GM19328 (cell line): ENCODE measurements at regions not wholly inside any gene's neighbourhood (a gene's known extent, or its start where the extent isn't known, plus 50 kb on each side); places are given as distances from the start of the nearest gene placed in this dataset.

Experiments used
- ATAC-seq: cut with Tn5 transposase; IDR thresholded peaks from one replicate; pipeline ENCODE4 v1.9.1; 2021; ENCODE audit warnings: mild to moderate bottlenecking, moderate library complexity; ENCODE audit not compliant: unreplicated experiment

DNA sequence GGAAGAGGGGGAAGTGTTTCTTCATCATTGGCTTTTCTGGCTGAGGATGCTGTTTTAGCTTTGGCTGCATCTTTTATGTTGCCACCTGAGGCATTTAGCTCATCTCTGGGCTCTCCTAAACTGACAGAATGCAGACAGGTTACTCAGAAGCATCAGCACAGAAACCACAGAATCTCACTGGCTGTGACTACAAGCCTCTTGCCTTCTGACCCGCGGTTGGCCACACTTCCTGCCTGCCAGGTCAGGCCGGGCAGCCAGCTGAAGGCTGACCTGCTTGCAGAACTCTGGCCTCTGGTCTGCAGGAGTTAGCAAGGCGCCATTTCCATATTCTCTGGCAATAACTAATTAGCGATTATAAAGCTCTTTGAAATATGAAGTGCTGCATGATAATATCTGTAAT lies 366.5 kb downstream of the MID1IP1 start:
- no peak for ATAC-seq

DNA sequence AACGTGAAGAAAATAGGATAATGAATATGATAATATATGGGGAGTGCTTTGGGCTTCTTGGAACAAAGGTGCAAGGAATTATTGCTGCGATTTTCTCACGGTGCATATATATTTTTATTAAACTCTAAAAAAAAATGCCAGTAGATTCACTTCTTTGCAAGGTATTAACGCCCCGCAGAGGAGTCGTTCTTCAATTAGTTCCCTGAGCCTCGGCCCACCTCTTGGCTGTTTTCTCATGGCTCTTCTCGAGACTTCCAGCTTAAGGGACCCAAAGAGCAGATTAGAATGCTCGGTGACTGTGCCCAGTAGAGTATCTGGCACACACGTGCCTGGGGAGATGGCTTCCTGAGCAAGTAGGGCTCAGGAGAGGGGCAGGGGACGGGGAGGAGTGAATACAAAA lies 367.4 kb downstream of the MID1IP1 start:
- no peak for ATAC-seq

DNA sequence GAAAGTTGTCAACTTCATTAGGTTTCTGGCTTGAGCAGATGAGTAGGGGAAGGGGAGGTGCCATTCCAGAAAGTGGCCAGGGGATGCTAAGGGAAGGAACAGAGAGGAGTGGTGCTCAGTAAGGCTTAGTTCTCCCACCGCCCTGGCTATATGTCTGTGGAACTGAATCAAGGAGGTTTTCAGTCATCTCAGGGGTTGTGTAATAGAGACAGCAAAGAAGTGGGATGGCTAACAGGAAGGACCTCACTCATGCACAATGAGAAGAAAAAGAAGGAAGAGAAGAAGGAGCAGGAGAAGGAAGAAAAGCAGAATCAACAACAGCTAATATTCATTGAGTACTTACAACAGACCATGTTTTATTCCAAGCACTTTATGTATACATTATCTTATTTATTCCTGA lies 368.7 kb downstream of the MID1IP1 start:
- no peak for ATAC-seq

DNA sequence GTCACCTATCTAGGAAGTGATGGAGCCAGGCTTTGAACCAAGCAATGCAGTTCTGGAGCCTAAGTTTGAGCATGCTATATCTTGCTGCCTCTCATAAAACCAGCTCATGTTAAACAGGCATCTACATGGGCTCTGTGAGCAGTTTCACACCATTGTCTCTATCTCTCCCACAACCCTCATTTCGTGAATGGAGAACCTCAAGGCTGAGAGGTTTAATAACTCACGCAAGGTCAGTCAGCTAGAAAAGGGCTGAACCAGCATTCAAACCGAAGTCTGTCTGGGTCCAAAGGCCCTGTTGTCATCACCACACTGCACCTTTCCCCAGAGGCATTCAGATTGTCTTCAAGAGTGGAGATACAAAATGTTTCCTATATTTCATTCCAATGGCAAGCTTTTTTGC lies 369.2 kb downstream of the MID1IP1 start:
- no peak for ATAC-seq

DNA sequence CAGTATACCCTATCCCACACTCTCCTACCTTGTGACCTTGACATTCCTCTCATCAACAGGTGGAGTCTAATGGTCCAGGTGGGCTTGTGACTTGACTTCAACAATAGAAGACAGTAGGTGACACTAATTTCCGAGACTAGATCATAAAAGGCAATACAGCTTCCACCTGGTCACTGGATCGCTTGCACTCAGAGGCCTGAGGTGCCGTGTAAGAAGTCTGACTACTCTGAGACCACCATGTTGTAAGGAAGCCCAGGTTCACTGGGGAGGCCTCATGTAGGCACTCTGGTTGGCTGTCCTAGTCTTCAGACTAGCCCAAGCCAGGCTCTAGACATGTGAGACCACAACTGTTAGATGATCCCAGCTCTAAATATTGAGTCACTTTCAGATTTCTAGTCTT lies 370.4 kb downstream of the MID1IP1 start:
- no peak for ATAC-seq

DNA sequence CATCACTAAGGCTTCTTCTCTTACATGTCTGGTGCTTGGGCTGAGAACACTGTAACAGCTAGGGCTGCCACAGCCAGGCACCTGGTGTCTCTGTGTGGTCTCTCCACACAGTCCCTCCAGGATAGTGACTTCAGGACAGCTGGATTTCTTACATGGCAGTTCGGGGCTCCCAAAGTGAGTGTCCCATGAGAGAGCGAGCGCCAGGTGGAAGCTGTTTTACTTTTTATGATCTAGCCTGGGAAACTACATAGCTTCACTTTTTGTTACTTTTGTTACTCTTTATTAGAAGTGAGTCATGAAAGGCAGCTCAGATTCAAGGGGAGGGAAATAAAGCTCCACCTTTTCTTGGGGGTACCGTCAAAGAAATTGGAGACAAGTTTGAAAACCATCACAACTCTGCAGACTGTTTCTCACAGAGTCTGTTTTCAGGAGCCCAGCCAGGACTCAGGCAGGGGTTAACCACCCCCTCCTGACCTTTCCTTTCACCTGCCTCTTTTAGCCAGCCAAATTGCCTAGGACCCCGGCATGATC lies 373.0 kb downstream of the MID1IP1 start:
- ATAC-seq, result no peak

DNA sequence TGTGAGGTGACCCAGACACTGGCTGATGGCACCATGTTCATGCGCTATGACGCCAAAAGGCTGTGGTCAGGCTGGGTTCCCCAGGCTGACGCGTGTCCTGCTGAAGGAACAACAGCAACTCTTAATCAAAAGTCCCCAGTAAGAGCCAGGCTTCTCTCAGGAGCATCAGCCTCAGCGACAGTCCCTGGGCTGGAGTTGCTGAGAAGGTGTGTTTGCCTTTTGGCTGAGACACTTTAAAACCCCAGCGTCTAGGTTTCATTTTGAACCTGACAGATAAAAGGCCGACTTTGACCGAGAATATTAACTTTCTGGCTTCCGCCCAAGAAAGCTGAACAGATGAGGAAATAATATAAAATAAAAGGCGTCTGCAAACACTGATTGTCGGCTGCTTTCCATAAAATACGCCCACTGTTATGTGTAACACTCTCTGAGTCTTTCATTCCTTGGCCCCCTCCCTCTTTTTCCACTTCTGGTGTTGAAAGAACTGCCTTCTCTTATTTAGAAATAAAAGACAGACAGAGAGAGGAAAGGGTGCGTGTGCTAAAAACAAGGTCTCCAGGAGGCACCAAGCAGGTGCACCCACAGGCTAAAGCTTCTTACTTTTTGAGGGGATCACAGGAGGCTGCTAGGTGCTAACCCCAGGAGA lies 373.6 kb downstream of the MID1IP1 start:
- no peak for ATAC-seq

DNA sequence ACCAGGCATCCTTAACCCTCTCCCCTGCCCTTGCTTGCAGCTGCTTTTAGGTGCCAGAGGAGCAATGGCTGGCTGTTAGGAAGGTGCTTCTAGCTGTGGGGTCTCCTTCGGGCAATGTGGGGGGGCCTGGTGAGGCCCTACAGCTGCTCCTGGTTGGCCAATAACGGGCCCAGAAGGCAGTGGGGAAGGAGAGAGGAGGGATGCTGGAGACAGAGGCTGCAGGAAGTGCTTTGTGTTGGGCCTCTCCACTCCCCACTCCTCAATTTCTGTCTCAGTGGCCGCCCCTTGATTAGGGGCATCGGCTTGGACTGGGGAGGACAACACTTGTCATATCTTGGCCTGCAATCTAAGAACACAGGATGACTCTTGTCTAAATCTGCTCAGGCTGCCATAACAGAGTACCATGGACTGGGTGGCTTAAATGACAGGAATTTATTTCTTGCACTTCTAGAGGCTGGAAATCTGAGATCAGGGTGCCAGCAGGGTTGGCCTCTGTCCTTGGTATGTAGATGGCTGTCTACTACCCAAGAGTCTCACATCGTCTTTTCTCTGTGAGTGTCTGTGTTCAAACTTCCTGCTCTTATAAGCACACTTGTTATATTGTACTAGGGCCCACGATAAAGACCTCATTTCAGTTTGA lies 374.3 kb downstream of the MID1IP1 start:
- no peak for ATAC-seq

DNA sequence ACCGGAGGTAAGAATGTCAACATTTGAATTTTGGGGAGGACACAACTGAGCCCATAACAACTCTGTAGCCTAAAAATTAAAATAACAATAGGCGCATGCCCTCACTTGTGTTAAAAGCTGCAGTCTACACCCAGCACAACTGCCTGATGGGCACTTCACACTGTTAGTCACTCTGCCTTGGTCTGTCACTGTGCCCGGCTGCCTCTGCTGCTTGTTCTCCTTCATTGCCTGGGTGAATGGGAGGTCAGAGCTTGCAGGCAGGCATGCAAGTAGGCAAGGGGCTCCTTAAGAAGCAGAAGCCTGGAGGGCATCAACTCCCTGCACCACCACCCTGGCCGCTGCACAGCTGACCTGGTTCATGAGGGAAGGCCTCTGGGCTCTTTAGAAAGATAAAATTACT lies 374.8 kb downstream of the MID1IP1 start:
- no peak for ATAC-seq

DNA sequence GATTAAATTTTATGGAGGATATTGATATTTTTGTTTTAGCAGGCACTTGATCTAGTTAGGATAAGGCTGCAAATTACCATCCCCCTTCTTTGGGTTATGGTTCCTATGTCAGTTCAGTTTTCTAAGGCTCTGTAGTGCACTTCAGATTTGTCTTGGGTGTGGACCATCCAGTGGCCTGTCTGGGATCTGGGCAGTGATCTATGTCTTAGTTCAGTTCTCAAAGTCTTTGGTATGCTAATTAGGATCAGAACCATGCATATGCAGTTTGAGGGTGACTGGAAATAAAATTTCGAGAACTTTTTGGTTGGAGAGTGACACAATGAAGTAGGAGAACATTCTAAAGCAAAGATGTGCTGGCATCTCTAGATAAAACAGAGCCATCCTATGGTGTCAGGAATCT lies 388.2 kb downstream of the MID1IP1 start:
- no peak for ATAC-seq

DNA sequence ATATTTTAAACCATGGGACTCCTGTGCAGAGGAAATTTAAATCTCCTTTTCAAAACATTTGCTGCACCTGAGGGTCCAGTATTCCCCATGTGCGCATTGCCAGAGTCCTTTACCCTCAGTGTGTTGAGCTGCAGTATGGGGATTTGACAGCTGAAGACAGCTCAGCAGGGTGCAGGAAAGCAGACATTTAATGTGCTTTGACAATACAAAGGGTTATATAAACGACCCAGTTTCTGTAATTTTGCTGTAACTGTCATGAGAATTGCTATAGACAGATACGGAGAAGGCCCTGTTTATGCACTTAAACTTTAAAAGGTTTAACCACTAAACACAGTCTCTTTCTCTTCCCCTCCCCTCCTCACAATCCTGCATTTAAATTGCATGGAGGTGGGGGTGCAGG lies 393.4 kb downstream of the MID1IP1 start:
- no peak for ATAC-seq

DNA sequence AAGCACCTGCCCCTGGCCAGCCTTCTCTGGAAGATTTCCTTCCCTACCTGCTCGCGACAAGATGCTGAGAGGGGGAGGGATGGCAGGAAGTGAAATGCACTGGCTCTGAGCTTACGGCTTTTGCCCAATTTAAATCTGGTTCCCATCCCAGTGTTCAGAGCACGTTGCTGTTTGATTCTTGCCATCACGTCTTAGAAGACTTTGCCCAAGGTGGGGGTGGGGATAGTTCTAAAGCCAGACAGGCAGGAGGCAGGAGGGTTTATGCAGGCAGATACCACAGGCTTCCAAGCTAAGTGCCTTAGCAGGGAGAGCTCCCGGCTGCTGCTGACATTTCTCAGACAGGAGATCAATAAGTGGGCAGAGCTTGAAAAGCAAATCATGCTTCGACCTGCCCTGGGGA lies 393.9 kb downstream of the MID1IP1 start:
- no peak for ATAC-seq

DNA sequence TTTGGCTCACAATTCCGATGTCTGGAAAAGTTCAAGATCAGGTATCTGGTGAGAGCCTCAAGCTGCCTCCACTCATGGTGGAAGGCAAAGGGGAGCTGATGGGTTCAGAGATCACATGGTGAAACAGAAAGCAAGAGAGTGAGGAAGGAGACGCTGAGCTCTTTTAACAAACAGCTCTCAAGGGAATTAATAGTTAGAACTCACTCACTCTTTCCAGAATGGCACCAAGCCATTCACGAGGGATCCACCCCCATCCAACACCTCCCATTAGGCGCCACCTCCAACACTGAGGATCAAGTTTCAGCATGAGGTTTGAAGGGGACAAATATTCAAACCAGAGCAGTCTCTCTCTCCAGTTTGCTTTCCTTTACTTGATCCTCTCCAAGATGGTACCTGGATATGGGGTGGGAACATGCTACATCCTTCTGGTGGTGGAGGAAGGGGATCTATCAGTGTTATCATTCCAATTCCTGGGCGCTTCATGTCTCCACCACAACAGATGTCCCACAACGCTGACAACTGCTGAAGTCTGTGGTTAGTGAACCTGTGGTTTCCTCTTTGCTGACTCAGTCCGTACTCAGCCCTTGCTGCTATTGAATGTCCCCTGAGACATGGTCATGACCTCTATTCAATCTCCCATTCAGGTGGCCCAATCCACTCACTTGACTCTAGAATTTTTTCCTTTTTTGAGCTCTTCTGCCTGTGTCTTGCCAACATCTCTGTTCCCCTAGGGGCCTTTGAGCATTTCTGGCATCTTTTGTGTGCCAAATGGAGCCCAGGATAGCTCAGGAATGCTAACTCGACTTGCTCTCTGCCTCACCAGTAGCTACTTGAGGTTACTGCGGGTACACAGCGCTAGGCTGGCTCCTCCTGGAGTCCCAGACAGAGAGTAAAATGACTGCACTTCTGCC lies 395.2 kb downstream of the MID1IP1 start:
- peak; percentile 91 for ATAC-seq

DNA sequence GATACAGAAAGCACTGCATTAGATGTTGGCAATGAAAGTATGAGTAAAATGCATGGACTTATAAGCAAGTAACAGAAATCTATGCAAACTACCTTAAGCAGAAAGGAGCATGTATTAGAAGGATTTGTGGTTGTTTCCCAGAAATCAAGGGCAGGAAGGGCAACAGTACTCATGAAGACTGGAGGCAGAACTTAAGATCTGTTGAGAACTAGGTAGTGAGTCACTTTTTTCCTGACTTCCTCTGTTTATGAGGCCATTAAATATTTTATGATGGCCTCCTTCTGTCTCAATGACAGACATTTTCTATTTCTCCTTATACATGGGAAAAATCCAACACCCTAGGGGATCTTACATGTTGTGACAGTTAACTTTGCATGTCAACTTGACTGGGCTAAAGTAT lies 398.2 kb downstream of the MID1IP1 start:
- no peak for ATAC-seq

DNA sequence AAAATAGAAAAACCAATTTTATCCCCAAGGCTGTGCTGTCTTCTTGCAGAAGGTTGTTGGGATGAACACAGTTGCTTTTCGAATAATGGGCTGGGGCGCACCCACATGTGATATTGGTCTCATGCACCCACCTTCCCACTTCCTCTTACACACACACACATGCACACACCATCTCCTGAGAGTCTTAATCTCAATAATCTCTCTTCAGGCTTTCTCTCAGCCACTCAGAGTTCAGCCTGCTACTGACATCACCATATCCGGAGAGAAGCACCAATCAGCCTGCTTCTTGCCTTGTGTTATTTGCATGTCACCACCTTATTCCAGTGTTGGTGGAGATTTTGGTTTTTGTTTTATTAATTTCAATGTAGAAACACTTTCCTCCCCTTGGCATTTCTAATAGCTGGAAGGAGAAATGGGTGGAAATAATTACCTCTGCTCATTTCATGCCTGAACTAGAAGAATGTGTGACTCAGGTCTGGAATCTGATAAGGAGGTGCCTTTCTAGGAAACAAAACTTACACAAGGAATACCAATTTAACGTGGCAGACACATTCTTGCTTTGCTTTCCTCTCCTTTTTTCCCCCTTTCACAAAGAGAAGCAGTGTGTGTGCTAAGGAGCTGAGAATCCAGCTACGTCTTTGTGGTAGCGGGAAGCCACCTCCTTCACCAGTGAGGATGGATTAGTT lies 400.2 kb downstream of the MID1IP1 start:
- no peak for ATAC-seq

DNA sequence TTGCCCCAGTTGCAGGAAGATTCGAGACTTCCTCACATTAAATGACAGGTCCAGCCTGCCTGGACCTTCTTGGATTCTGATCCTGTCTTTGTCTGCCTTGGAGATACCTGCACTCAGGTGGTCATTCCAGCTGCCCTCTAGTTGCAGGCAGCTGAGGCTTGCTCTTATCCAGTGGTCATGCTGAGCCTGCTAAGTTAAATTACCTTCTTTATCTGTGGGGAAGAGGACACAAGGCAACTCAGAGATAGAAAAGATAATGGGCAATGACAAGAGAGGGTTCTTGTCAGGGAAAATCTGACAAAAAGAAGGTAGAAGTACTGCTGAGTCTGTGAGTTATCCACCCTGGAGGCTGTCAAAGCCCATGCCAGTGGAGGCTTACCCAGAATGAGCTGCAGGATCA lies 401.4 kb downstream of the MID1IP1 start:
- no peak for ATAC-seq

DNA sequence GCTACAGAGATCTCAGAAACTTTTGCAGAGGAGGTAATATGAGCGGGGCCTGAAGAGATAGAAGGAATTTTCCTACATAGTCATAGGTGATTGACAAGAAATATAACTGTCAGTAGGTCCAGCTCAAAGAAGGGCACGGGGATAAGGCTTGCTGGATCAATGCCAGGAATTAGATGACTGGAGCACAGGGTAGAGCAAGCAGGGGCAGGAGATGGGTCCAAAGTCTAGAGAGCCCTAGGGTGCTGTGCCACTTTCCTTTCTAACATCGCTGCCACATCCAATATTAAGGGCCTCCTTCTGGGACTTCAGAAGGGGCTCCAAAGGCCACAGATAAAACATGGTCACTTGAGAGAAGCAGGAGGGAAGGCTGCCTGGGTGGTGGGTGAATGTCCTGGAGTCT lies 402.2 kb downstream of the MID1IP1 start:
- no peak for ATAC-seq

DNA sequence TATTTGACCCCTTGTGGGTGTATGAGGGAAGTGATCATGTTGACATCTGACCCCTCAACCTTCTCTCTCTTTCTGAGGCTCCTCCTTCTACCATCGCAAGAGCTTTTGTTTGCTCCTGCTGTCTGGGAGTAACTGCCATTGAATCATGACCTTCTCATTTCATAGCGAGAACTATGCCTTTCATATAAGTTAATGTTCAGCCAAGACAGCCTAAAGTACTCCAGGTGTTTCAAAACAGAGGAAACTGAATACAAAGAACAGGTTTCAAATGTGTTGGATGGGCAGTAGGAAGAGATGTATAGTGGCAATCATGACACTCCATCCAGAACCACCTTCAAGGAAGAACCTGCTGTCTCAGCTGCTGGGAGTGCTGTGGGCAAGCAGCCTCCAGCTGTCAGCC lies 403.1 kb downstream of the MID1IP1 start:
- ATAC-seq, result no peak

DNA sequence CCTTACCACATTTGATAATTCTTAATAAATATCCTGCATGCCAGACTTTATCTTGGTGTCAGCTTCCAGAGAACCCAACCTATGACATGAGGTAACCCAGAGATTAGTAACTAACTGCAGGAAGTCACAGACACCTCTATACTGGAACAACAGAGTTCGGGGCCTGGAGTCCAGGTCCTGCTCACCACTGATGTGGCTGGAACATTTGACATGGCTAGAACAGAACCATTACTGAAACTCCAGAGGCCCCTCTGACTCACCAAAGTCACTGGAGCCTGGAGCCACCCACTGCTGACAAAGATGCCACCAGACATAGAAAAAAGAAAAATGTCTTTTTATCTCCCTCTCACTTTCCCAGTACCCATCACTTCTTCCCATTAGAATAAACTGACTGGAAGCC lies 403.7 kb downstream of the MID1IP1 start:
- ATAC-seq, result no peak

DNA sequence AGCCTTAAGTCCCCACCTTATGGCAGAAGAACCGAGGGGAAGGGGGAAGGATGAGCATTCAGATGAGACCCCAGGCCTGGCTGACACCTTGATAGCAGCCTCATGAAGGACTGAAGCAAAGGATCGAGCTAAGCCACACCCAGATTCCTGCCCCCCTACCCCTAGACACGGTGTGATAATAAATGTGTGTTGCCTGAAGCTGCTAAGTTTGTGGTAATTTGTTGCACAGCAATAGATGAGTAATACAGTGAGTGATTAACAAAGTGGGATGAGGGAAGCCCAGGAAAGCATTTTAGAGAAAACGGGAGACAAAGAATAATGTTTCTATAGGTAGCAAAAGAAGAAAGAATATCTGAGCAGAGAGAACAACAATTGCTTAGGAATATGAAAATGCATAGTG lies 404.2 kb downstream of the MID1IP1 start:
- no peak for ATAC-seq
